ENCODE measurements at regions not wholly inside any gene's neighbourhood (a gene's known extent, or its start where the extent isn't known, plus 50 kb on each side); places are given as distances from the start of the nearest gene placed in this dataset.

DNA sequence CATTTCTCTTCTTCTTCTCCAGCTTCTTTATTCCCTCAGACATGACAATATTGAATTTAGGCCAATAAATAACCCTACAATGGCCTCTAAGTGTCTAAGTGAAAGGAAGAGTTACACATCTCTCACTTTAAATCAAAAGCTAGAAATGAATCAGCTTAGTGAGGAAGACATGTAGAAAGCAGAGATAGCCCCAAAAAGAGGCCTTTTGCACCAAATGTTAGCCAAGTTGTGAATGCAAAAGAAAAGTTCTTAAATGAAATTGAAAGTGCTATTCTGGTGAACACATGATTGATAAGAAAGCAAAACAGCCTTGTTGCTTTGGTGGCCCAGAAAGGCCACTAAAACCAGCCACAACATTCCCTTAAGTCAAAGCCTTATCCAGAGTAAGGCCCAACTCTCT, 146.2 kb upstream of the HHIP start:
- no peak for TF ChIP-seq POLR2AphosphoS5 (IDR thresholded peaks at IDR 0.05; ENCODE audit: borderline replicate concordance, low read depth, low read length)
- no peak for TF ChIP-seq FOXP2 (optimal IDR thresholded peaks at IDR 0.05; ENCODE audit: control extremely low read depth, extremely low read length, insufficient read depth)
- TF ChIP-seq EZH2 (IDR thresholded peaks at IDR 0.05): no peak
